CD14-positive monocyte (primary cell): ENCODE measurements at regions not wholly inside any gene's neighbourhood (a gene's known extent, or its start where the extent isn't known, plus 50 kb on each side); places are given as distances from the start of the nearest gene placed in this dataset.

Experiments
- DNase-seq, 3 donors: peaks; one replicate each; pipeline ENCODE4 v3.0.0-alpha.2; 2011 to 2022
- H2AFZ ChIP-seq: 2 replicates; pipeline ENCODE4 v1.6.0; 2012; ENCODE audit warnings: mild to moderate bottlenecking, low read depth, low read length, inconsistent platforms; ENCODE audit not compliant: insufficient read depth, poor library complexity, severe bottlenecking
- H3K27ac ChIP-seq, 2 donors: 1 replicate in 1 of 2; 2 replicates in 1 of 2; pipeline ENCODE4 v1.5.1; 2012 to 2013; ENCODE audit warnings: low read length in 2 of 2, control low read depth in 1 of 2, inconsistent platforms in 1 of 2, low read depth in 1 of 2, mild to moderate bottlenecking in 1 of 2
- H3K27me3 ChIP-seq, 2 donors: one replicate each; pipeline versions ENCODE4 v1.6.0 to v1.6.1; 2011 to 2013; ENCODE audit warnings: low read length in 2 of 2; ENCODE audit not compliant: control insufficient read depth in 2 of 2, insufficient read depth in 2 of 2
- H3K36me3 ChIP-seq, 2 donors: replicated peaks in 1 of 2; 1 replicate in 1 of 2; 2 replicates in 1 of 2; pipeline versions ENCODE4 v1.5.1 to v1.6.1; 2012 to 2013; ENCODE audit warnings: low read length in 2 of 2, control low read depth in 1 of 2, inconsistent platforms in 1 of 2, mild to moderate bottlenecking in 1 of 2; ENCODE audit not compliant: insufficient read depth in 2 of 2, control insufficient read depth in 1 of 2
- H3K4me1 ChIP-seq, 2 donors: 1 replicate in 1 of 2; 2 replicates in 1 of 2; pipeline versions ENCODE4 v1.5.1 to v1.6.1; 2012 to 2013; ENCODE audit warnings: low read length in 2 of 2, control low read depth in 1 of 2, inconsistent platforms in 1 of 2, mild to moderate bottlenecking in 1 of 2, moderate library complexity in 1 of 2; ENCODE audit not compliant: insufficient read depth in 2 of 2, control insufficient read depth in 1 of 2
- H3K4me2 ChIP-seq: replicated peaks from 2 replicates; pipeline ENCODE3; 2012; ENCODE audit warnings: low read length, moderate library complexity, mild to moderate bottlenecking; ENCODE audit not compliant: poor library complexity, severe bottlenecking; ENCODE audit errors: extremely low read depth
- H3K4me3 ChIP-seq, 3 experiments: fragments of 200-600 bp in 1 of 3; sonication (generic) in 1 of 3; replicated peaks in 1 of 3; 1 replicate in 2 of 3; 2 replicates in 1 of 3; pipeline ENCODE4 v1.5.1; 2011 to 2013; ENCODE audit warnings: low read length in 3 of 3, mild to moderate bottlenecking in 3 of 3, control low read depth in 2 of 3, low read depth in 2 of 3, inconsistent platforms in 1 of 3, moderate library complexity in 1 of 3
- H3K79me2 ChIP-seq: 2 replicates; pipeline ENCODE4 v1.6.0; 2012; ENCODE audit warnings: mild to moderate bottlenecking, control low read depth, inconsistent platforms, low read length, moderate library complexity; ENCODE audit not compliant: insufficient read depth
- H3K9ac ChIP-seq: 2 replicates; pipeline ENCODE4 v1.6.0; 2017; ENCODE audit warnings: low read length, mild to moderate bottlenecking; ENCODE audit not compliant: insufficient read depth, poor library complexity, severe bottlenecking
- H3K9me3 ChIP-seq, 2 donors: replicated peaks in 1 of 2; 1 replicate in 1 of 2; 2 replicates in 1 of 2; pipeline versions ENCODE4 v1.5.1 to v1.6.1; 2012 to 2013; ENCODE audit warnings: low read length in 2 of 2, control low read depth in 1 of 2; ENCODE audit not compliant: control insufficient read depth in 1 of 2, insufficient read depth in 1 of 2
- H4K20me1 ChIP-seq: 2 replicates; pipeline ENCODE4 v1.6.0; 2012; ENCODE audit warnings: mild to moderate bottlenecking, low read length, control low read depth, moderate library complexity; ENCODE audit not compliant: insufficient read depth
- H3K27ac Mint-ChIP-seq, 7 donors: one replicate each; pipeline ENCODE4 v1.8.0; 2020; ENCODE audit warnings: mild to moderate bottlenecking in 7 of 7, mixed read lengths in 7 of 7, moderate library complexity in 6 of 7, inconsistent platforms in 2 of 7
- H3K27me3 Mint-ChIP-seq, 3 donors: one replicate each; pipeline ENCODE4 v1.8.0; 2021 to 2022; ENCODE audit warnings: low read depth in 3 of 3, mild to moderate bottlenecking in 3 of 3, mixed read lengths in 3 of 3, moderate library complexity in 3 of 3, inconsistent platforms in 1 of 3
- H3K36me3 Mint-ChIP-seq, 2 donors: one replicate each; pipeline ENCODE4 v1.8.0; 2020; ENCODE audit warnings: mixed read lengths in 2 of 2, inconsistent platforms in 1 of 2, mild to moderate bottlenecking in 1 of 2
- H3K4me1 Mint-ChIP-seq: one replicate; pipeline ENCODE4 v1.8.0; 2020; ENCODE audit warnings: mild to moderate bottlenecking, mixed read lengths
- H3K4me3 Mint-ChIP-seq, 2 donors: one replicate each; pipeline ENCODE4 v1.8.0; 2020; ENCODE audit warnings: mild to moderate bottlenecking in 2 of 2, mixed read lengths in 2 of 2, moderate library complexity in 1 of 2
- H3K9me3 Mint-ChIP-seq, 7 donors: one replicate each; pipeline ENCODE4 v1.8.0; 2020 to 2022; ENCODE audit warnings: mixed read lengths in 7 of 7, mild to moderate bottlenecking in 6 of 7, moderate library complexity in 6 of 7, inconsistent platforms in 2 of 7
- WGBS: methylation state at CpG from one replicate; pipeline ENCODE4 v1.1.5; 2013; ENCODE audit warnings: missing lambda C conversion rate; ENCODE audit not compliant: insufficient coverage; 5-methylcytosine and 5-hydroxymethylcytosine counted together
- intact Hi-C, 2 donors: fragments of 100-400 bp; cut with micrococcal nuclease; formaldehyde crosslinking; loops; one replicate each; pipeline versions ENCODE4 v1.15.0 to v1.15.1; 2023
- TF ChIP-seq, protein P1 (sequence below): fragments of 200-600 bp; IDR thresholded peaks from one replicate; pipeline ENCODE4 v1.8.0; 2022; ENCODE audit warnings: antibody characterized with exemption, mild to moderate bottlenecking

DNA sequence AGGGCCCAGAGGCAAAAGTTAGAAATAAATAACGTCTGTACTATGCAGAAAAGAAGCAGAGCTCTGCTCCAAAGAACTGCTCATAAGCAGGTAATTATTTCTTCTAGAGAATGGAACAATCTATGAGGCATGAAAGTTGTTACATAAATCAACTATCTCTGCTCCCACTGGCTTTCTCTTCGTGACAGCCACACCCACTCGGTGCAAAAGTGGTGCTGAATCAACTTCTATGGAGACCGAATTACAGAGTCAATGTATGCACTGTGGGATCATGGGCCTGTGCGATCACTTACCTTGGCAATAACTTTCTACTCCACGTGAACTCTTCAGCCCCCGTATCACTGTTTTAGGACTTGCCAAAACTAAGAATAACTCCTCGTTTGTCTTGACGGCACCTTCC lies 99.4 kb upstream of the ATXN3L start:
- no peak overlapping the region for H3K27ac ChIP-seq
- H3K4me3 ChIP-seq, result no peak overlapping the region

DNA sequence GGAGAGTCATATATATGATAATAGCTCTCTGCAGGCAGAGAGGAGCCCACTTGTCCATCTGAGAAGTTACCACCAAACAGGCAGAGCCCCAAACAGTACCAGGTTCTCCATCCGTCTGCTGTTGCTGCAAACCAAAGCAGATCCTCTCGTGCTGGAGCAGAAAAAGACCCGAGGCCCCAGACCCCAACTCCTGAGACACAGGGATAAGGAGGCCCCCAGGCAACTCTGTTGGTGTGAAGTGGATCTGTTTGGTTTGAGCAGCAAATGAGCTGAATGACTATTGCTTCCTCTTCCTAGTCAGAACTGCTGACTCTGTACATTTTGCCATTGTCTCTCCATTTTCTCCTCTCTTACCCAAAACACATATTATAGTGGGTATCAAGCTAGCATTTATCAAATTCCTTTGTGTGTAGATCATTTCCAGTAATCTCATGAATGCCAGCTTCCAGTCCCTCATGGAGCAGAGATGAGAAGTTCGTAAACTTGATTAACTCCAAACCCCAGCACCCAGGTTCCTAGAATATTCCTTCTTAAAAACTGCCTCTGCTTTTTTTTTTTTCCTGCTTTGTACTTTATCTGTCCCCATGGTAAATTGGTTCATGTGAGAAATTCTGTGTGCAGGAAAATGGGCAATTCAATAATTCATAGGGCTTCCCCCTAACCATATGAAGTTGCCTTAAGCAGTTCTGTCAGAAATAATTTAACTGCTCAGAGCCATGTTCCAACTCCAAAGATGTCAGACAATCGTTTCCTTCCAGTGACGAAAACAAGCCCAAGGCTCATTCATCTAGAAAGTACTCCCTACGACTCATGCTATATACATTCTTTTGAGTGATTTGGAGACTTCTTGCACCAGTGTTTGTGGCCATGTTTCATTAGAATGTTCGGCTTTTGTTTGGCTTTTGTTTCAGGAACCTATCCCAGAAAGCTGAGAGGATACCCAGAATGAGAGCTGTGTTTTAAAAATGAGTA lies 98.6 kb upstream of the ATXN3L start:
- Histone ChIP-seq H3K9me3 (no peaks in the 10 kb centered on the region), H3K27ac (no peak overlapping the region), H3K4me3 (no peak overlapping the region), H3K79me2 (no peaks in the 10 kb centered on the region), H3K4me1 (no peaks in the 10 kb centered on the region), H3K9ac (no peak overlapping the region), H4K20me1 (no peaks in the 10 kb centered on the region), H3K27me3 (peaks cover 0 to 10% of the 10 kb centered on the region in 2 donors), H3K4me2 (no peak overlapping the region), H3K36me3 (no peaks in the 10 kb centered on the region), H2AFZ (no peak overlapping the region)
- no CpG with 5 or more reads among the region's 8 CpGs for WGBS
- H3K9me3 Mint-ChIP-seq, result peaks cover 0 to 2% (median 1%) of the 10 kb centered on the region in 7 donors
- TF ChIP-seq, protein P1, sequence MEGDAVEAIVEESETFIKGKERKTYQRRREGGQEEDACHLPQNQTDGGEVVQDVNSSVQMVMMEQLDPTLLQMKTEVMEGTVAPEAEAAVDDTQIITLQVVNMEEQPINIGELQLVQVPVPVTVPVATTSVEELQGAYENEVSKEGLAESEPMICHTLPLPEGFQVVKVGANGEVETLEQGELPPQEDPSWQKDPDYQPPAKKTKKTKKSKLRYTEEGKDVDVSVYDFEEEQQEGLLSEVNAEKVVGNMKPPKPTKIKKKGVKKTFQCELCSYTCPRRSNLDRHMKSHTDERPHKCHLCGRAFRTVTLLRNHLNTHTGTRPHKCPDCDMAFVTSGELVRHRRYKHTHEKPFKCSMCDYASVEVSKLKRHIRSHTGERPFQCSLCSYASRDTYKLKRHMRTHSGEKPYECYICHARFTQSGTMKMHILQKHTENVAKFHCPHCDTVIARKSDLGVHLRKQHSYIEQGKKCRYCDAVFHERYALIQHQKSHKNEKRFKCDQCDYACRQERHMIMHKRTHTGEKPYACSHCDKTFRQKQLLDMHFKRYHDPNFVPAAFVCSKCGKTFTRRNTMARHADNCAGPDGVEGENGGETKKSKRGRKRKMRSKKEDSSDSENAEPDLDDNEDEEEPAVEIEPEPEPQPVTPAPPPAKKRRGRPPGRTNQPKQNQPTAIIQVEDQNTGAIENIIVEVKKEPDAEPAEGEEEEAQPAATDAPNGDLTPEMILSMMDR, result no peak
- H3K4me3 Mint-ChIP-seq, result no peak overlapping the region
- no peak overlapping the region for H3K27ac Mint-ChIP-seq
- H3K4me1 Mint-ChIP-seq, result no peaks in the 10 kb centered on the region
- no peak for DNase-seq
- intact Hi-C loops, result no loop called here
- H3K36me3 Mint-ChIP-seq, result no peaks in the 10 kb centered on the region
- H3K27me3 Mint-ChIP-seq, result peaks cover 0 to 22% (median 0%) of the 10 kb centered on the region in 3 donors

More for the DNA sequence above, 99.4 kb upstream of the ATXN3L start:
- Mint-ChIP-seq H3K36me3 (no peaks in the 10 kb centered on the region), H3K4me3 (no peak overlapping the region), H3K4me1 (no peaks in the 10 kb centered on the region), H3K9me3 (peaks cover 0 to 2% (median 1%) of the 10 kb centered on the region in 7 donors), H3K27me3 (peaks cover 0 to 22% (median 0%) of the 10 kb centered on the region in 3 donors), H3K27ac (no peak overlapping the region)
- Histone ChIP-seq H3K9ac (no peak overlapping the region), H4K20me1 (no peaks in the 10 kb centered on the region), H3K9me3 (no peaks in the 10 kb centered on the region), H3K36me3 (no peaks in the 10 kb centered on the region), H3K27me3 (peaks cover 0 to 10% of the 10 kb centered on the region in 2 donors), H2AFZ (no peak overlapping the region), H3K79me2 (no peaks in the 10 kb centered on the region), H3K4me2 (no peak overlapping the region), H3K4me1 (no peaks in the 10 kb centered on the region)
- intact Hi-C loops, result no loop called here
- TF ChIP-seq, protein P1, result no peak
- no peak for DNase-seq
- 100% methylated on average over 1 of the region's 9 CpGs for WGBS
